ENCODE measurements at regions not wholly inside any gene's neighbourhood (a gene's known extent, or its start where the extent isn't known, plus 50 kb on each side); places are given as distances from the start of the nearest gene placed in this dataset.

DNA sequence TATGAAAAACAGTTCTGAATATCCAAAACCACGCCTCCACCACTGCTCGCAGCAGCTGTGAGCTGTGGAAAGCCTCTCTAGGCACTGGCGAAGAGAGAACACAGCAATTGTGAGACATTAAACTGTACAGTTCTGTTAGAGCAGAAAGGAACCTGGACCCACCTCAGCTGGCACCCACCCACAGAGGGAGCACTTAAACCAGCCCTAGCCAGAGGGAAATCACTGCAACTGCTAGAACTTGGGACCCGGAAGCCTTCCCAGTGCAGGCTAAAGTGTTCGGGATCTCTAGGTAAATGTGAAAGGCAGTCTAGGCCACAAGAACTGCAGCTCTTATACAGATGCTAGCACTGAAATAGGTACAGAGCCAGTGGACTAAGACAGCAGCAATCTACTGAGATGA, 308.8 kb downstream of the PRR32 start:
- H3K36me3 ChIP-seq (ENCODE audit: control insufficient read depth in 1 of 2, insufficient read depth in 2 of 2, low read length in 2 of 2), result no peaks in the 10 kb centered on the region
- ChIA-PET RAD21 (ENCODE audit: low non-redundant PET in 1 of 2, low total read pairs in 2 of 2, uncharacterized antibody in 2 of 2, unreplicated experiment in 2 of 2) (no interaction called here), POLR2A (no interaction called here), CTCF (no interaction called here)
- no peak for DNase-seq (ENCODE audit: low read depth, low spot score)
- no peak overlapping the region for H3K4me2 ChIP-seq (ENCODE audit: low read length)
- H3K4me1 ChIP-seq (ENCODE audit: control insufficient read depth in 1 of 2, insufficient read depth in 2 of 2, low read length in 2 of 2), result no peaks in the 10 kb centered on the region
- no peak overlapping the region for H3K27ac ChIP-seq (ENCODE audit: low read depth, low read length)
- no peaks in the 10 kb centered on the region for H3K27me3 ChIP-seq (ENCODE audit: insufficient read depth, low read length)
- H2AFZ ChIP-seq (ENCODE audit: low read depth, low read length, poor library complexity, severe bottlenecking), result no peak overlapping the region
- H4K20me1 ChIP-seq (ENCODE audit: insufficient read depth), result no peaks in the 10 kb centered on the region
- no peaks in the 10 kb centered on the region for H3K9me3 ChIP-seq (ENCODE audit: control insufficient read depth in 1 of 2, insufficient read depth in 1 of 2, low read depth in 1 of 2, low read length in 2 of 2)
- no peak overlapping the region for H3K4me3 ChIP-seq (replicated peaks in 1 of 2; ENCODE audit: low read depth in 1 of 2, low read length in 2 of 2)
- TF ChIP-seq ELF1 (IDR thresholded peaks at IDR 0.05; ENCODE audit: borderline replicate concordance, low read depth) (no peak), SP1 (IDR thresholded peaks at IDR 0.05; ENCODE audit: low read depth) (no peak), MAX (IDR thresholded peaks at IDR 0.05) (no peak)
- ATAC-seq, result no peak
- intact Hi-C loops (cut with micrococcal nuclease), result no loop called here
- H3K9ac ChIP-seq (ENCODE audit: low read length), result no peak overlapping the region
- H3K79me2 ChIP-seq (ENCODE audit: insufficient read depth, low read length), result no peaks in the 10 kb centered on the region
- H3K9me2 ChIP-seq (ENCODE audit: insufficient read depth), result no peaks in the 10 kb centered on the region
- BruUV-seq (replicated peaks), result no TSS peak

GRCh38 chrX:127129510-127129909, 310.0 kb downstream of the PRR32 start:
- Histone ChIP-seq H3K36me3 (ENCODE audit: control insufficient read depth in 1 of 2, insufficient read depth in 2 of 2, low read length in 2 of 2) (no peaks in the 10 kb centered on the region), H3K4me3 (replicated peaks in 1 of 2; ENCODE audit: low read depth in 1 of 2, low read length in 2 of 2) (no peak overlapping the region), H3K27me3 (ENCODE audit: insufficient read depth, low read length) (no peaks in the 10 kb centered on the region), H3K9ac (ENCODE audit: low read length) (no peak overlapping the region), H3K27ac (ENCODE audit: low read depth, low read length) (no peak overlapping the region), H3K79me2 (ENCODE audit: insufficient read depth, low read length) (no peaks in the 10 kb centered on the region), H3K4me2 (ENCODE audit: low read length) (no peak overlapping the region), H4K20me1 (ENCODE audit: insufficient read depth) (no peaks in the 10 kb centered on the region), H3K9me3 (ENCODE audit: control insufficient read depth in 1 of 2, insufficient read depth in 1 of 2, low read depth in 1 of 2, low read length in 2 of 2) (no peaks in the 10 kb centered on the region), H3K9me2 (ENCODE audit: insufficient read depth) (no peaks in the 10 kb centered on the region), H3K4me1 (ENCODE audit: control insufficient read depth in 1 of 2, insufficient read depth in 2 of 2, low read length in 2 of 2) (no peaks in the 10 kb centered on the region), H2AFZ (ENCODE audit: low read depth, low read length, poor library complexity, severe bottlenecking) (no peak overlapping the region)
- intact Hi-C loops (cut with micrococcal nuclease), result no loop called here
- ChIA-PET RAD21 (ENCODE audit: low non-redundant PET in 1 of 2, low total read pairs in 2 of 2, uncharacterized antibody in 2 of 2, unreplicated experiment in 2 of 2) (no interaction called here), CTCF (no interaction called here), POLR2A (no interaction called here)
- ATAC-seq (no peak), DNase-seq (ENCODE audit: low read depth, low spot score) (no peak)
- TF ChIP-seq SP1 (IDR thresholded peaks at IDR 0.05; ENCODE audit: low read depth), result no peak
- no peak for TF ChIP-seq EZH2phosphoT487 (IDR thresholded peaks at IDR 0.05; ENCODE audit: borderline replicate concordance)
- no peak for TF ChIP-seq EGR1 (IDR thresholded peaks at IDR 0.05; ENCODE audit: low read depth)
- TF ChIP-seq POLR2A (IDR thresholded peaks at IDR 0.05; ENCODE audit: borderline replicate concordance, extremely low read depth, insufficient read depth, insufficient read length), result no peak
- TF ChIP-seq CEBPB (IDR thresholded peaks at IDR 0.05; ENCODE audit: low read depth), result no peak
- no peak for TF ChIP-seq SIN3A (IDR thresholded peaks at IDR 0.05; ENCODE audit: low read depth)
- no peak for TF ChIP-seq ELF1 (IDR thresholded peaks at IDR 0.05; ENCODE audit: borderline replicate concordance, low read depth)
- no peak for TF ChIP-seq RAD21 (IDR thresholded peaks at IDR 0.05; ENCODE audit: low read depth)
- no peak for TF ChIP-seq EZH2 (IDR thresholded peaks at IDR 0.05)
- no peak for TF ChIP-seq ZFX (IDR thresholded peaks at IDR 0.05)
- TF ChIP-seq ZBTB33 (IDR thresholded peaks at IDR 0.05; ENCODE audit: extremely low read depth, insufficient replicate concordance, low read length), result no peak
- no peak for TF ChIP-seq YY1 (IDR thresholded peaks at IDR 0.05; ENCODE audit: extremely low read depth, insufficient replicate concordance, low read depth, low read length)
- TF ChIP-seq MAX (IDR thresholded peaks at IDR 0.05), result no peak
- TF ChIP-seq SRF (IDR thresholded peaks at IDR 0.05; ENCODE audit: low read depth), result no peak
- no peak for TF ChIP-seq TCF7L2 (IDR thresholded peaks at IDR 0.05; ENCODE audit: borderline replicate concordance, extremely low read depth, insufficient read depth, insufficient read length)
- no peak for TF ChIP-seq JUND (IDR thresholded peaks at IDR 0.05)
- no TSS peak for BruUV-seq (replicated peaks)

Measured in HCT116 (cell line).